Ascending aorta (tissue), 2 donors: ENCODE measurements at regions not wholly inside any gene's neighbourhood (a gene's known extent, or its start where the extent isn't known, plus 50 kb on each side); places are given as distances from the start of the nearest gene placed in this dataset.

Source experiments
- DNase-seq, 2 donors: peaks; one replicate each; pipeline ENCODE4 v3.0.0-alpha.2; 2019; ENCODE audit warnings: low spot score in 2 of 2
- H3K27ac ChIP-seq, 2 donors: fragments of 200-600 bp; sonication (generic); one replicate each; pipeline ENCODE4 v1.5.1; 2016 to 2017; ENCODE audit warnings: mild to moderate bottlenecking in 1 of 2
- H3K27me3 ChIP-seq: fragments of 200-600 bp; sonication (generic); one replicate; pipeline ENCODE4 v1.5.1; 2017
- H3K36me3 ChIP-seq, 2 donors: fragments of 200-600 bp; sonication (generic); one replicate each; pipeline ENCODE4 v1.5.1; 2016
- H3K4me1 ChIP-seq, 2 donors: fragments of 200-600 bp; sonication (generic); one replicate each; pipeline ENCODE4 v1.5.1; 2016 to 2017; ENCODE audit warnings: mild to moderate bottlenecking in 1 of 2
- H3K4me3 ChIP-seq, 2 donors: fragments of 200-600 bp; sonication (generic); one replicate each; pipeline ENCODE4 v1.5.1; 2016 to 2017; ENCODE audit warnings: mild to moderate bottlenecking in 1 of 2
- H3K9me3 ChIP-seq, 2 donors: fragments of 200-600 bp; sonication (generic); one replicate each; pipeline ENCODE4 v1.5.1; 2016
- CTCF ChIP-seq, 3 experiments: fragments of 200-600 bp in 2 of 3; fragments of 450-650 bp in 1 of 3; sonication (generic) in 2 of 3; IDR thresholded peaks; one replicate each; pipeline ENCODE4 v1.5.1; 2016 to 2019; ENCODE audit warnings: antibody characterized with exemption in 3 of 3, mild to moderate bottlenecking in 1 of 3, moderate library complexity in 1 of 3
- intact Hi-C: fragments of 100-400 bp; cut with DNase I; formaldehyde crosslinking; loops from one replicate; pipeline ENCODE4 v1.15.1; 2023

GRCh38 chrX:109826954-109827708 lies 94.1 kb upstream of the ACSL4 start:
- H3K4me1 ChIP-seq = no peaks in the 10 kb centered on the region
- H3K9me3 ChIP-seq = no peaks in the 10 kb centered on the region
- H3K27ac ChIP-seq = no peak overlapping the region
- intact Hi-C loops = no loop called here
- H3K4me3 ChIP-seq = no peak overlapping the region
- no peaks in the 10 kb centered on the region for H3K36me3 ChIP-seq
- no peak for DNase-seq
- no peak for TF ChIP-seq CTCF (IDR thresholded peaks at IDR 0.05)
- H3K27me3 ChIP-seq = no peaks in the 10 kb centered on the region

- no peak overlapping the region for H3K4me3 ChIP-seq
- H3K27ac ChIP-seq = no peak overlapping the region
- H3K9me3 ChIP-seq = no peaks in the 10 kb centered on the region
- H3K27me3 ChIP-seq = no peaks in the 10 kb centered on the region
- intact Hi-C loops = no loop called here
- no peaks in the 10 kb centered on the region for H3K36me3 ChIP-seq
- H3K4me1 ChIP-seq = no peaks in the 10 kb centered on the region
- TF ChIP-seq CTCF (IDR thresholded peaks at IDR 0.05) = no peak
- no peak for DNase-seq
Observed at GRCh38 chrX:109827772-109828171, 94.7 kb upstream of the ACSL4 start.

GRCh38 chrX:109830157-109830703 lies 97.2 kb upstream of the ACSL4 start:
- TF ChIP-seq CTCF (IDR thresholded peaks at IDR 0.05) = no peak
- intact Hi-C loops = no loop called here
- Histone ChIP-seq H3K4me3 (no peak overlapping the region), H3K27ac (no peak overlapping the region), H3K4me1 (no peaks in the 10 kb centered on the region), H3K36me3 (no peaks in the 10 kb centered on the region), H3K9me3 (no peaks in the 10 kb centered on the region), H3K27me3 (no peaks in the 10 kb centered on the region)
- no peak for DNase-seq

GRCh38 chrX:109830704-109831206 lies 97.7 kb upstream of the ACSL4 start:
- Histone ChIP-seq H3K27me3 (no peaks in the 10 kb centered on the region), H3K4me3 (no peak overlapping the region), H3K36me3 (no peaks in the 10 kb centered on the region), H3K27ac (no peak overlapping the region), H3K9me3 (no peaks in the 10 kb centered on the region), H3K4me1 (no peaks in the 10 kb centered on the region)
- DNase-seq = no peak
- intact Hi-C loops = no loop called here
- TF ChIP-seq CTCF (IDR thresholded peaks at IDR 0.05) = no peak

- Histone ChIP-seq H3K27me3 (no peaks in the 10 kb centered on the region), H3K9me3 (no peaks in the 10 kb centered on the region), H3K4me1 (no peaks in the 10 kb centered on the region), H3K4me3 (no peak overlapping the region), H3K27ac (no peak overlapping the region), H3K36me3 (no peaks in the 10 kb centered on the region)
- no peak for DNase-seq
- intact Hi-C loops = no loop called here
- TF ChIP-seq CTCF (IDR thresholded peaks at IDR 0.05) = no peak
Observed at GRCh38 chrX:109831326-109831985, 98.4 kb upstream of the ACSL4 start.
